ENCODE measurements at regions not wholly inside any gene's neighbourhood (a gene's known extent, or its start where the extent isn't known, plus 50 kb on each side); places are given as distances from the start of the nearest gene placed in this dataset.

- Histone ChIP-seq H3K27me3 (ENCODE audit: insufficient read depth, low read length) (no peaks in the 10 kb centered on the region), H3K4me2 (ENCODE audit: insufficient read depth, low read length) (no peak overlapping the region), H2AFZ (ENCODE audit: low read length) (no peak overlapping the region), H3K4me1 (ENCODE audit: insufficient read depth, low read length) (no peaks in the 10 kb centered on the region), H3K79me2 (ENCODE audit: insufficient read depth, low read length) (no peaks in the 10 kb centered on the region), H3K36me3 (ENCODE audit: insufficient read depth, low read length) (no peaks in the 10 kb centered on the region), H3K4me3 (ENCODE audit: insufficient read depth, low read length) (no peak overlapping the region), H4K20me1 (ENCODE audit: insufficient read depth, low read length) (no peaks in the 10 kb centered on the region), H3K9me3 (ENCODE audit: low read depth, low read length) (no peaks in the 10 kb centered on the region), H3K27ac (ENCODE audit: low read depth, low read length) (no peak overlapping the region)
- DNase-seq (ENCODE audit: insufficient read length, low spot score, missing footprints) = no peak
- TF ChIP-seq CTCF (IDR thresholded peaks at IDR 0.05; ENCODE audit: extremely low read depth, low read depth, low read length) = no peak
These were observed 81.9 kb upstream of the GLIS3 start for GRCh38 chr9:4381744-4382143.

- H3K36me3 ChIP-seq (ENCODE audit: insufficient read depth, low read length) = no peaks in the 10 kb centered on the region
- no peaks in the 10 kb centered on the region for H3K27me3 ChIP-seq (ENCODE audit: insufficient read depth, low read length)
- no peaks in the 10 kb centered on the region for H3K9me3 ChIP-seq (ENCODE audit: low read depth, low read length)
- no peak overlapping the region for H3K27ac ChIP-seq (ENCODE audit: low read depth, low read length)
- H3K79me2 ChIP-seq (ENCODE audit: insufficient read depth, low read length) = no peaks in the 10 kb centered on the region
- no peak for TF ChIP-seq CTCF (IDR thresholded peaks at IDR 0.05; ENCODE audit: extremely low read depth, low read depth, low read length)
- no peaks in the 10 kb centered on the region for H4K20me1 ChIP-seq (ENCODE audit: insufficient read depth, low read length)
- H2AFZ ChIP-seq (ENCODE audit: low read length) = no peak overlapping the region
- DNase-seq (ENCODE audit: insufficient read length, low spot score, missing footprints) = no peak
- no peak overlapping the region for H3K4me3 ChIP-seq (ENCODE audit: insufficient read depth, low read length)
- peaks cover 9% of the 10 kb centered on the region for H3K4me1 ChIP-seq (ENCODE audit: insufficient read depth, low read length)
- H3K4me2 ChIP-seq (ENCODE audit: insufficient read depth, low read length) = no peak overlapping the region
These were observed 80.5 kb upstream of the GLIS3 start for GRCh38 chr9:4380406-4380805.

DNA sequence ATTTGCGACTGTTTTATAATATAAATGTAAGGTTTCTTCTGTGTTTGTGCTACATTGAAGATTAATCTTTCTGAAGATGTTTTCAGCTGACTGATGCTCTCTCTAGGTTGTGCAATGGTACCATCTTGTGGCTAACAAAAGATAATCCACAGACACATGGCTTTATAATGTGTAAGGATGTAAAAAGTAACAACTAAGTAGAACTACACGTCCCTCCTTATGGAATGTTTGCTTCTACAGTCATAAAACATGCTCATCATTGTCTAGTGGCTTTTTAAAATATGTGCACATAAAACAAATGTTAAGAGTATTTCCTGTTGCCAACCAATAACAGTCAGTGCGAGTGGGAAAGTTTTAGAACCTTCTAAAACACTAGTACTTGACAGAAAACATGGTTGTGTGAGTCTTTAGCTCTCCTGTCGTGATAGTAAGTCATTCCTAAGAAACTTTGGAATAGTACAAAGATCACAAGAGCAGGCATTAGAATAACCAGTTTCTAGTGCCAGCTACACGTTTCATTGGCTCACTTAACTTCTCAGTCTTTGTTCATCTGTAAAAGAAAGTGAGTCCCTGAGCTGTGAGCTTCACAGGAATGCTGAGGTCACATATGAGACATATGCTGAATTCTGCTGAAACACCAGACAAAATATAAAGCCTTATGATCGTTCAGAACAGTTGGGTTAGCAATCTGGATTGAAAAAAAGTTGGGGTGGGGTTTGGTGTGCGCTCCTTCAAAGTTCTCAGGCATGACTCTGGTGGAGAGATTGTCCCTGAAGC lies 75.7 kb upstream of the GLIS3 start:
- no peak for DNase-seq (ENCODE audit: insufficient read length, low spot score, missing footprints)
- Histone ChIP-seq H3K27ac (ENCODE audit: low read depth, low read length) (peak overlapping the region; percentile 54), H4K20me1 (ENCODE audit: insufficient read depth, low read length) (no peaks in the 10 kb centered on the region), H3K4me1 (ENCODE audit: insufficient read depth, low read length) (peaks cover 23% of the 10 kb centered on the region), H3K27me3 (ENCODE audit: insufficient read depth, low read length) (no peaks in the 10 kb centered on the region), H3K4me3 (ENCODE audit: insufficient read depth, low read length) (no peak overlapping the region), H3K36me3 (ENCODE audit: insufficient read depth, low read length) (no peaks in the 10 kb centered on the region), H3K79me2 (ENCODE audit: insufficient read depth, low read length) (no peaks in the 10 kb centered on the region), H2AFZ (ENCODE audit: low read length) (peak overlapping the region; percentile 28), H3K9me3 (ENCODE audit: low read depth, low read length) (no peaks in the 10 kb centered on the region), H3K4me2 (ENCODE audit: insufficient read depth, low read length) (peak overlapping the region; percentile 43)
- peak; percentile 68 for TF ChIP-seq CTCF (IDR thresholded peaks at IDR 0.05; ENCODE audit: extremely low read depth, low read depth, low read length)

GRCh38 chr9:4371108-4371507 lies 71.2 kb upstream of the GLIS3 start:
- H3K9me3 ChIP-seq (ENCODE audit: low read depth, low read length) = no peaks in the 10 kb centered on the region
- no peak overlapping the region for H3K4me3 ChIP-seq (ENCODE audit: insufficient read depth, low read length)
- peaks cover 22% of the 10 kb centered on the region for H3K4me1 ChIP-seq (ENCODE audit: insufficient read depth, low read length)
- H2AFZ ChIP-seq (ENCODE audit: low read length) = peak overlapping the region; percentile 11
- H3K27ac ChIP-seq (ENCODE audit: low read depth, low read length) = peak overlapping the region; percentile 75
- H4K20me1 ChIP-seq (ENCODE audit: insufficient read depth, low read length) = no peaks in the 10 kb centered on the region
- no peaks in the 10 kb centered on the region for H3K36me3 ChIP-seq (ENCODE audit: insufficient read depth, low read length)
- H3K4me2 ChIP-seq (ENCODE audit: insufficient read depth, low read length) = no peak overlapping the region
- peak; percentile 91 for DNase-seq (ENCODE audit: insufficient read length, low spot score, missing footprints)
- H3K27me3 ChIP-seq (ENCODE audit: insufficient read depth, low read length) = no peaks in the 10 kb centered on the region
- H3K79me2 ChIP-seq (ENCODE audit: insufficient read depth, low read length) = no peaks in the 10 kb centered on the region
- TF ChIP-seq CTCF (IDR thresholded peaks at IDR 0.05; ENCODE audit: extremely low read depth, low read depth, low read length) = no peak

Data from osteoblast (primary cell).